ACHN (cell line): ENCODE measurements at regions not wholly inside any gene's neighbourhood (a gene's known extent, or its start where the extent isn't known, plus 50 kb on each side); places are given as distances from the start of the nearest gene placed in this dataset.

Source experiments
- DNase-seq: peaks from one replicate; pipeline ENCODE4 v3.0.0-alpha.2; 2015
- in situ Hi-C: cut with HindIII; loops from 2 replicates; pipeline ENCODE4 v1.10.0; 2017; ENCODE audit warnings: low sequenced_read_pairs, low pct_ligation_motif_present, low pct_unique_long_range_greater_than_20kb

- DNase-seq, result no peak
- in situ Hi-C loops, result no loop called here
Observed at GRCh38 chr4:18975916-18976808, 954.6 kb upstream of the LCORL start.

GRCh38 chr4:18973296-18973695 lies 951.7 kb upstream of the LCORL start:
- in situ Hi-C loops, result no loop called here
- no peak for DNase-seq

GRCh38 chr4:18961879-18962278 lies 940.3 kb upstream of the LCORL start:
- DNase-seq, result no peak
- in situ Hi-C loops, result no loop called here

GRCh38 chr4:18961266-18961665 lies 939.7 kb upstream of the LCORL start:
- no peak for DNase-seq
- in situ Hi-C loops, result no loop called here

GRCh38 chr4:18957716-18958115 lies 936.2 kb upstream of the LCORL start:
- in situ Hi-C loops, result no loop called here

GRCh38 chr4:18954538-18954937 lies 933.0 kb upstream of the LCORL start:
- DNase-seq, result peak; percentile 42
- in situ Hi-C loops, result no loop called here

More at GRCh38 chr4:18957716-18958115, 936.2 kb upstream of the LCORL start:
- no peak for DNase-seq

- in situ Hi-C loops, result no loop called here
- DNase-seq, result no peak
Observed at GRCh38 chr4:18953613-18954012, 932.1 kb upstream of the LCORL start.

GRCh38 chr4:18945464-18945863 lies 923.9 kb upstream of the LCORL start:
- in situ Hi-C loops, result no loop called here
- no peak for DNase-seq

GRCh38 chr4:18942874-18943273 lies 921.3 kb upstream of the LCORL start:
- in situ Hi-C loops, result no loop called here
- DNase-seq, result no peak

- no peak for DNase-seq
- in situ Hi-C loops, result no loop called here
Observed at GRCh38 chr4:18938343-18939099, 917.0 kb upstream of the LCORL start.

GRCh38 chr4:18937746-18938145 lies 916.2 kb upstream of the LCORL start:
- DNase-seq, result no peak
- in situ Hi-C loops, result no loop called here

GRCh38 chr4:18937080-18937479 lies 915.5 kb upstream of the LCORL start:
- DNase-seq, result no peak
- in situ Hi-C loops, result no loop called here

- in situ Hi-C loops, result no loop called here
- no peak for DNase-seq
Observed at GRCh38 chr4:18935659-18936345, 914.2 kb upstream of the LCORL start.

GRCh38 chr4:18934197-18934596 lies 912.6 kb upstream of the LCORL start:
- in situ Hi-C loops, result no loop called here
- peak; percentile 22 for DNase-seq

GRCh38 chr4:18932730-18933339 lies 911.3 kb upstream of the LCORL start:
- in situ Hi-C loops, result no loop called here
- DNase-seq, result no peak

- in situ Hi-C loops, result no loop called here
- no peak for DNase-seq
Observed at GRCh38 chr4:18931643-18932377, 910.3 kb upstream of the LCORL start.

- in situ Hi-C loops, result no loop called here
- DNase-seq, result no peak
Observed at GRCh38 chr4:18930487-18930886, 908.9 kb upstream of the LCORL start.

GRCh38 chr4:18923496-18924161 lies 902.1 kb upstream of the LCORL start:
- in situ Hi-C loops, result no loop called here
- no peak for DNase-seq
